Spleen (tissue), 7 donors: ENCODE measurements at regions not wholly inside any gene's neighbourhood (a gene's known extent, or its start where the extent isn't known, plus 50 kb on each side); places are given as distances from the start of the nearest gene placed in this dataset.

Source experiments
- POLR2A ChIP-seq, 3 donors: fragments of 450-650 bp; IDR thresholded peaks; one replicate each; pipeline ENCODE4 v1.5.1; 2017; ENCODE audit warnings: antibody characterized with exemption in 3 of 3, mild to moderate bottlenecking in 1 of 3
- POLR2AphosphoS5 ChIP-seq, 3 donors: sonication (generic); formaldehyde crosslinking; IDR thresholded peaks; one replicate each; pipeline ENCODE4 v1.5.1; 2017; ENCODE audit warnings: antibody characterized with exemption in 3 of 3
- TF ChIP-seq, protein P1 (sequence below), 11 experiments: fragments of 200-600 bp in 7 of 11; fragments of 450-650 bp in 4 of 11; sonication (generic) in 4 of 11; IDR thresholded peaks in 8 of 11; conservative IDR thresholded peaks in 3 of 11; 1 replicate in 7 of 11; 2 replicates in 4 of 11; pipeline versions ENCODE4 v1.4.0 to v1.8.0; 2016 to 2021; ENCODE audit warnings: antibody characterized with exemption in 11 of 11, inconsistent platforms in 4 of 11, mild to moderate bottlenecking in 1 of 11
- donor health status: DM: no; HTN: no; CAD: no; lungs with moderate emphysema.
- donor health status: DM: no; HTN: no; CAD: no.
- donor health status: DM: no; HTN: no; CAD: no.

DNA sequence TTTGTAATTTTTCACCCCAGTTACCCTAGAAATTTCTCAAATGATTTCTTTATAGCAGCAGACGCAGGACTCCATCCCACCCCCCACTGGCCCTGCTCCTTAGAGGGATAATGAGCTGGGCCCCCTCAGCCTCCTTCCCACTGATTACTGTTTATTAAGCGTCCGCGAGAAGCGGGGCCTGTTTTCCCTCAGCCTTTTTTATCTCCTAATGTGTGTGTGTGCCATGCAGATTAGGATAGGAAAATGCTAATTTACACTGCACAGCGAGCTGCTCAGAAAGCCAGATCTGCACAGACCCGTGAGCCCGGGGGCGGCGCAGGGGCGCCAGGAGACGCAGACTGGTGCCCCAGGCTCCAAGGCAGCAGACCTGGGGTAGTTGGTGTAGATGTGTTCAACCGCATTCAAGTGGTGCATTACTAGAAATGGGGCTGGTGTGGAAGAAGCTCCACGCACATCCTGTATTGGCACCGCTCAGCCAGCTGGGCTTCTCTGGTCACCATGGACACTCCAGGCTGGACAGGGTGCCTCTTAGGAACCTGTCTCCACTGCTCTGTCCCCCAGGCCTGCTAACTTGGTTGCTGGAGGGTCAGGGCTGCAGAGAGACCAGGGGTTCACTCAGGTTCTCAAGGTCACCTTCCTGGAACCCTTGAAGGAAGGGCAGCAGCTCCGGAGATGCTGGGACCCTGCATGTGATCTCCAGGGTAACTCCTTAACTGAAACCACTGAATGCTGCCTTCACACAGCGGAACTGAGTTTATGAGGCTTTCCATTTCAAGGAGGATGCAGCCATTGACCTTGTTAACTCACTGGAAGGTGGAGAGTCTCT, 256.3 kb downstream of the ERMARD start:
- TF ChIP-seq, protein P1, sequence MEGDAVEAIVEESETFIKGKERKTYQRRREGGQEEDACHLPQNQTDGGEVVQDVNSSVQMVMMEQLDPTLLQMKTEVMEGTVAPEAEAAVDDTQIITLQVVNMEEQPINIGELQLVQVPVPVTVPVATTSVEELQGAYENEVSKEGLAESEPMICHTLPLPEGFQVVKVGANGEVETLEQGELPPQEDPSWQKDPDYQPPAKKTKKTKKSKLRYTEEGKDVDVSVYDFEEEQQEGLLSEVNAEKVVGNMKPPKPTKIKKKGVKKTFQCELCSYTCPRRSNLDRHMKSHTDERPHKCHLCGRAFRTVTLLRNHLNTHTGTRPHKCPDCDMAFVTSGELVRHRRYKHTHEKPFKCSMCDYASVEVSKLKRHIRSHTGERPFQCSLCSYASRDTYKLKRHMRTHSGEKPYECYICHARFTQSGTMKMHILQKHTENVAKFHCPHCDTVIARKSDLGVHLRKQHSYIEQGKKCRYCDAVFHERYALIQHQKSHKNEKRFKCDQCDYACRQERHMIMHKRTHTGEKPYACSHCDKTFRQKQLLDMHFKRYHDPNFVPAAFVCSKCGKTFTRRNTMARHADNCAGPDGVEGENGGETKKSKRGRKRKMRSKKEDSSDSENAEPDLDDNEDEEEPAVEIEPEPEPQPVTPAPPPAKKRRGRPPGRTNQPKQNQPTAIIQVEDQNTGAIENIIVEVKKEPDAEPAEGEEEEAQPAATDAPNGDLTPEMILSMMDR (IDR thresholded peaks at IDR 0.05 in 8 of 11, conservative IDR thresholded peaks at IDR 0.05 in 3 of 11), result no peak
- TF ChIP-seq POLR2A (IDR thresholded peaks at IDR 0.05) (no peak), POLR2AphosphoS5 (IDR thresholded peaks at IDR 0.05) (no peak)
